PFSK-1 (cell line): ENCODE measurements at regions not wholly inside any gene's neighbourhood (a gene's known extent, or its start where the extent isn't known, plus 50 kb on each side); places are given as distances from the start of the nearest gene placed in this dataset.

Experiments used
- FOXP2 ChIP-seq: optimal IDR thresholded peaks from 2 replicates; pipeline ENCODE3; 2011; ENCODE audit warnings: borderline replicate concordance, control low read depth, inconsistent platforms; ENCODE audit not compliant: insufficient read depth; ENCODE audit errors: extremely low read length, extremely low read depth
- POLR2AphosphoS5 ChIP-seq: IDR thresholded peaks from 2 replicates; pipeline ENCODE4 v1.6.1; 2012; ENCODE audit warnings: low read depth, mild to moderate bottlenecking, control low read depth, low read length, moderate library complexity
- REST ChIP-seq, 2 experiments: IDR thresholded peaks; 2 replicates each; pipeline versions ENCODE4 v1.6.1 to v1.8.0; 2011 to 2012; ENCODE audit warnings: low read depth in 2 of 2, low read length in 2 of 2, control low read depth in 1 of 2, inconsistent platforms in 1 of 2, mild to moderate bottlenecking in 1 of 2, moderate library complexity in 1 of 2; ENCODE audit not compliant: insufficient read depth in 1 of 2
- SIN3A ChIP-seq: IDR thresholded peaks from 2 replicates; pipeline ENCODE4 v1.6.1; 2012; ENCODE audit warnings: mild to moderate bottlenecking, low read length, moderate library complexity, borderline replicate concordance; ENCODE audit not compliant: insufficient read depth
- TAF1 ChIP-seq: IDR thresholded peaks from 2 replicates; pipeline ENCODE4 v1.6.1; 2012; ENCODE audit warnings: low read length, control low read depth, borderline replicate concordance; ENCODE audit not compliant: insufficient read depth

- TF ChIP-seq SIN3A (no peak), REST (IDR thresholded peaks at IDR 0.05; ENCODE audit: insufficient read depth in 1 of 2, low read depth in 2 of 2, low read length in 2 of 2) (no peak)
Measured at GRCh38 chr11:29315275-29315674, 701.6 kb downstream of the KCNA4 start.

DNA sequence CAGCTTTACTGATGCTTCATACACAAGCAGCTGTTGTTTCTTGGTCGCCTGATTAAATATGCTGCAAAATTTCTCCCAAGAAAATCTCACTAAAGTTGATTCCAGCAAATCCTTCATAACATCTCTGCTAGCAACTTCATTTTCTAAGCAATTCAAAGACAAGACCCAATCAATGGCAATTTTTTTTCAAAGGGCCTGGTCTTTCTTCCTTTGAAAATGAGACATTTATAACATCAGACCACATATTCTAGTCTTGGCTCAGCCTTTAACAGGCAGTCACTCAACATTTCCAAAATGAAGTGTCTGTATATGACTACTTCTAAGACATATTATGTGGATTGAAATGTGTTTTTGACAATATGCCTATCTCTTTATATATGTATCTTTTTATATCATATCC, 702.6 kb downstream of the KCNA4 start:
- no peak for TF ChIP-seq REST (IDR thresholded peaks at IDR 0.05; ENCODE audit: insufficient read depth in 1 of 2, low read depth in 2 of 2, low read length in 2 of 2)
- no peak for TF ChIP-seq FOXP2
- TF ChIP-seq SIN3A, result no peak
- no peak for TF ChIP-seq TAF1
- TF ChIP-seq POLR2AphosphoS5, result no peak

DNA sequence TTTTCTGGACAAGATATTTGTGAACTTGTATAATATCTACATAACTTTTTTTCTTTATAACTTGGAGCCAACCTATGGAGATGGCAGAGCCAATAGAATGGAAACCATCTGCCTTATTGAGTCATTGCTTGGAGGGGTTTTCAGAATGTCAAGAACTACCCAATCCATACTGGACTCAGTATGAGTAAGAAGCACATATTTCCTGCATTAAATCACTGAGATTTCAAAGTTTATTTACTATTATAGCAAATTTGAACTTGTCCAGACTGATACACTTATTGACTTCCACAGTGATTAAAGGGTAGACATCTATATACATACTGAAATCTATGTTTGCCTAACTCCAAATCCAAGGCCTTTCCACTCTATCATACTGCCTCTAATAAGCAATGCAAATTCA, 704.0 kb downstream of the KCNA4 start:
- no peak for TF ChIP-seq FOXP2
- TF ChIP-seq SIN3A, result no peak

DNA sequence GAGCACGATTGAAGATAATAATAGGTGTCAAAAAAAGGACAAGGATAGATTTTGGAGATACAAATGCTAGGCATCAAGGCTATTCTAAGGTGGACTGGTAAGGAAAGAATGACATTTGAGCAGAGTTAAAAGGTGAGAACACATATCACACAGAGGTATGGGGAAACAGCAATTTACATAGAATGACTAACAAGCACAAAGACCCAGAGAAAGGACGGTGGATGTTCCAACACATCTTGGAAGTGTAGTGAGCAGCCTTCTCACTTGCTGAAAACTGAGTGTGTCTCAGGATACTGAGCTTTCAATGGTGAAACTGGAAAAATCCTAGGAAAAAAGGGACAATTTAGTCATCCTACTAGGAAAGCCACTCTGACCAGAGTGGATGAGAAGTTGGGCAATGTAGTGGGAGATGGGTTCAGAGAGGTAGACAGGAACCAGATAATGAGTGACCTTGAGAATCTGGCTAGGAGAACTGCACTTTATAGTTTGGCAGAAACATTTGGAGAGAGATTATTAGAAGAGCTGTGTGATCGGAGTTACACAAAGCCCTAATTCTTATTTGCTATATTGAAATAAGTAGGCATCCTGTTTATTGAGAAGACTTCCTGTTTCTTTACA, 706.0 kb downstream of the KCNA4 start:
- TF ChIP-seq POLR2AphosphoS5 (no peak), TAF1 (no peak), FOXP2 (no peak), SIN3A (no peak), REST (IDR thresholded peaks at IDR 0.05; ENCODE audit: insufficient read depth in 1 of 2, low read depth in 2 of 2, low read length in 2 of 2) (no peak)

- TF ChIP-seq TAF1, result no peak
Measured at GRCh38 chr11:29309992-29310391, 706.8 kb downstream of the KCNA4 start.

DNA sequence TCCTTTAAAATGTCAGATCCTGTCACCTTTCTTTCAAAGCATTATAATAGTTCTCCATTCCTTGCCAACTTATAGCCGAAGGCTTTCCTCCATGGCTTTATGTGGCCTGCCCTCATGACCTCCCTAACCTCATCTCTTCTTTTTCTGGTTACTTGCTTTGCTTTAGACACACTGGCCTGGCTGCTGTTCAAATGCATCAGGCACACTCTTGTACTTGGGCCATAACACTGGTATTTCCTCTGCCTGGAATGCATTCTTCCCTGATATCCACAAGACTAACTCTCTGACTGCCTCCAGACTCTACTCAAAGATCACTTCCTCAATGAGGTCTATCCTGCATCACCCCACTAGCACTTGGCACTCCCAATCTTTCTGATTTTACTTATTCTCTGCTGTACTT, 710.3 kb downstream of the KCNA4 start:
- TF ChIP-seq POLR2AphosphoS5 (no peak), REST (IDR thresholded peaks at IDR 0.05; ENCODE audit: insufficient read depth in 1 of 2, low read depth in 2 of 2, low read length in 2 of 2) (no peak), FOXP2 (no peak), SIN3A (no peak), TAF1 (no peak)
